Peyer's patch (tissue), 4 donors: ENCODE measurements at regions not wholly inside any gene's neighbourhood (a gene's known extent, or its start where the extent isn't known, plus 50 kb on each side); places are given as distances from the start of the nearest gene placed in this dataset.

Experiments
- POLR2A ChIP-seq, 2 donors: fragments of 450-650 bp; IDR thresholded peaks; one replicate each; pipeline ENCODE4 v1.5.1; 2017; ENCODE audit warnings: antibody characterized with exemption in 2 of 2, mild to moderate bottlenecking in 2 of 2, moderate library complexity in 2 of 2
- TF ChIP-seq, protein P1 (sequence below), 6 experiments: fragments of 450-650 bp in 4 of 6; fragments of 200-600 bp in 2 of 6; sonication (generic) in 1 of 6; IDR thresholded peaks; one replicate each; pipeline ENCODE4 v1.5.1; 2017 to 2019; ENCODE audit warnings: antibody characterized with exemption in 6 of 6, mild to moderate bottlenecking in 3 of 6, moderate library complexity in 1 of 6

DNA sequence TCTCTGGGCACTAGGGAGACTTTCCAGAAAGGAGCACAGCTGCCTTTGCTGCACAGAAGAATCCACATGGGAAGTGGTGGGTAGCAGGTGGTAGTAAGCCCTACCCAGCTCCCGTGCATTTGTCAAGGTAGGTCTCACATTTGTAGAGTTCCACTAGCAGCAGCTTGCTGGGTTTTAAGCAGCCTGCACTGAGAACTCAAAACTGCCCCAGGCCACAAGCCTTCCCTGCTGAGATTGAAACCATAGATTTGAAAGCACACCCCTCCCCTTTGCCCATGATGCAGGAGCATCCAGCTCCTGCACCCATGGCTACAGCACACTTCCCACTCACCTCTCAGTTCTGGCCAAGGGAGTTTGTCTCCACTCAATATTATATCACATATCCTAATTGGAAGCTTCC, 604.5 kb upstream of the STEAP1 start:
- TF ChIP-seq, protein P1, sequence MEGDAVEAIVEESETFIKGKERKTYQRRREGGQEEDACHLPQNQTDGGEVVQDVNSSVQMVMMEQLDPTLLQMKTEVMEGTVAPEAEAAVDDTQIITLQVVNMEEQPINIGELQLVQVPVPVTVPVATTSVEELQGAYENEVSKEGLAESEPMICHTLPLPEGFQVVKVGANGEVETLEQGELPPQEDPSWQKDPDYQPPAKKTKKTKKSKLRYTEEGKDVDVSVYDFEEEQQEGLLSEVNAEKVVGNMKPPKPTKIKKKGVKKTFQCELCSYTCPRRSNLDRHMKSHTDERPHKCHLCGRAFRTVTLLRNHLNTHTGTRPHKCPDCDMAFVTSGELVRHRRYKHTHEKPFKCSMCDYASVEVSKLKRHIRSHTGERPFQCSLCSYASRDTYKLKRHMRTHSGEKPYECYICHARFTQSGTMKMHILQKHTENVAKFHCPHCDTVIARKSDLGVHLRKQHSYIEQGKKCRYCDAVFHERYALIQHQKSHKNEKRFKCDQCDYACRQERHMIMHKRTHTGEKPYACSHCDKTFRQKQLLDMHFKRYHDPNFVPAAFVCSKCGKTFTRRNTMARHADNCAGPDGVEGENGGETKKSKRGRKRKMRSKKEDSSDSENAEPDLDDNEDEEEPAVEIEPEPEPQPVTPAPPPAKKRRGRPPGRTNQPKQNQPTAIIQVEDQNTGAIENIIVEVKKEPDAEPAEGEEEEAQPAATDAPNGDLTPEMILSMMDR (IDR thresholded peaks at IDR 0.05): no peak
- TF ChIP-seq POLR2A (IDR thresholded peaks at IDR 0.05): no peak
